ENCODE measurements at regions not wholly inside any gene's neighbourhood (a gene's known extent, or its start where the extent isn't known, plus 50 kb on each side); places are given as distances from the start of the nearest gene placed in this dataset.

DNA sequence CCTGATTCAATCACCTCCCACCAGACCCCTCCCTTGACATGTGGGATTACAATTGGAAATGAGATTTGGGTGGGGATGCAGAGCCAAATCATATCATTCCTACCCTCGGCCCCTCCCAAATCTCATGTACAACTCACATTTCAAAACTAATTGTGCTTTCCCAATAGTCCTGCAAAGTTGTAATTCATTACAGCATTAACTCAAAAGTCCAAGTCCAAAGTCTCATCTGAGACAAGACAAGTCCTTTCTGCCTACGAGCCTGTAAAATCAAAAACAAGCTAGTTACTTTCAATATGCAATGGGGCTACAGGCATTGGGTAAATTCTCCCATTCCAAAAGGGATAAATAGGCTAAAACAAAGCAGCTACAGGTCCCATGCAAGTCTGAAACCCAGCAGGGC is 634.6 kb downstream of the SLC6A15 start:
- Histone ChIP-seq H2BK5ac (ENCODE audit: low read depth, low read length, poor library complexity, severe bottlenecking) (no peak overlapping the region), H3K27me3 (ENCODE audit: control insufficient read depth, insufficient read depth, low read length) (no peaks in the 10 kb centered on the region), H3K4me3 (ENCODE audit: insufficient read depth, low read depth, low read length) (no peak overlapping the region), H4K8ac (ENCODE audit: low read depth in 2 of 2, low read length in 2 of 2) (no peak overlapping the region), H3K4me1 (ENCODE audit: control insufficient read depth, insufficient read depth, low read length) (peaks cover 2% of the 10 kb centered on the region; the same call in 1 of the 2 replicates), H3K4ac (ENCODE audit: low read depth, low read length) (no peak overlapping the region), H4K20me1 (ENCODE audit: insufficient read depth, low read length) (no peaks in the 10 kb centered on the region), H2BK120ac (ENCODE audit: low read depth, low read length) (no peak overlapping the region), H2BK20ac (ENCODE audit: low read depth, low read length) (no peak overlapping the region), H2AK5ac (ENCODE audit: low read depth, low read length) (no peak overlapping the region), H3K14ac (replicated peaks; ENCODE audit: low read depth, low read length) (no peak overlapping the region), H4K5ac (ENCODE audit: low read depth, low read length) (no peak overlapping the region), H2BK15ac (ENCODE audit: low read depth, low read length) (no peak overlapping the region), H3K4me2 (ENCODE audit: low read depth, low read length) (no peak overlapping the region), H2AK9ac (replicated peaks; ENCODE audit: low read depth, low read length, poor library complexity) (no peak overlapping the region), H3K23ac (ENCODE audit: low read depth, low read length) (no peak overlapping the region), H4K91ac (ENCODE audit: insufficient read depth, low read depth, low read length) (no peak overlapping the region), H3K79me1 (ENCODE audit: low read depth in 1 of 2, low read length in 2 of 2) (no peaks in the 10 kb centered on the region), H3K56ac (ENCODE audit: extremely low read depth, insufficient read depth, low read length) (no peak overlapping the region), H3K9ac (ENCODE audit: low read depth, low read length) (no peak overlapping the region), H2AFZ (replicated peaks; ENCODE audit: low read length, poor library complexity) (no peak overlapping the region), H3K9me1 (ENCODE audit: insufficient read depth, low read length) (no peaks in the 10 kb centered on the region), H3K9me3 (ENCODE audit: control insufficient read depth, insufficient read depth, low read length) (no peaks in the 10 kb centered on the region), H3K36me3 (ENCODE audit: control insufficient read depth, insufficient read depth, low read length) (no peaks in the 10 kb centered on the region), H3K18ac (ENCODE audit: low read depth, low read length) (no peak overlapping the region), H3K27ac (ENCODE audit: insufficient read depth, low read length) (no peak overlapping the region)
- WGBS, 2 experiments (ENCODE audit: extremely low coverage in 2 of 2, insufficient read length in 1 of 2): no CpG with 5 or more reads among the region's 2 CpGs
- ChIA-PET CTCF (no interaction called here), POLR2A (ENCODE audit: unreplicated experiment) (no interaction called here)
- in situ Hi-C loops (cut with MboI; ENCODE audit: low sequenced_read_pairs): no loop called here
- dilution Hi-C loops (cut with HindIII; ENCODE audit: low sequenced_read_pairs, unreplicated experiment): no loop called here
- no TSS peak for BruUV-seq (replicated peaks)
- intact Hi-C loops (cut with micrococcal nuclease): no loop called here
- no peak for DNase-seq
- TF ChIP-seq BHLHE40 (IDR thresholded peaks at IDR 0.05; ENCODE audit: low read depth, low read length) (no peak), MXI1 (IDR thresholded peaks at IDR 0.05; ENCODE audit: borderline replicate concordance, low read depth, low read length) (no peak), NFE2L2 (IDR thresholded peaks at IDR 0.05; ENCODE audit: low read depth, low read length) (no peak), FOS (IDR thresholded peaks at IDR 0.05; ENCODE audit: low read depth, low read length) (no peak), RCOR1 (IDR thresholded peaks at IDR 0.05; ENCODE audit: insufficient replicate concordance, low read length) (no peak)
- ATAC-seq (ENCODE audit: low read depth): no peak

Data from IMR-90 (cell line).